H9 (cell line): ENCODE measurements at regions not wholly inside any gene's neighbourhood (a gene's known extent, or its start where the extent isn't known, plus 50 kb on each side); places are given as distances from the start of the nearest gene placed in this dataset.

ENCODE experiments used
- DNase-seq: peaks from one replicate; pipeline ENCODE4 v3.0.0-alpha.2; 2017
- H2AFZ ChIP-seq: one replicate; pipeline ENCODE4 v1.6.1; 2013; ENCODE audit warnings: mild to moderate bottlenecking, low read length, control low read depth, moderate library complexity
- H2AK5ac ChIP-seq: 2 replicates; pipeline ENCODE4 v1.6.1; 2013; ENCODE audit warnings: low read length, control low read depth, mixed read lengths; ENCODE audit not compliant: insufficient read length
- H2BK120ac ChIP-seq: one replicate; pipeline ENCODE4 v1.6.1; 2013; ENCODE audit warnings: low read depth, mild to moderate bottlenecking, low read length, control low read depth, inconsistent platforms; ENCODE audit not compliant: poor library complexity, severe bottlenecking
- H2BK12ac ChIP-seq: 2 replicates; pipeline ENCODE4 v1.6.1; 2013; ENCODE audit warnings: low read length, control low read depth, mixed read lengths, low read depth; ENCODE audit not compliant: insufficient read length
- H2BK15ac ChIP-seq: 2 replicates; pipeline ENCODE4 v1.6.1; 2013; ENCODE audit warnings: low read depth, low read length, control low read depth
- H2BK20ac ChIP-seq: one replicate; pipeline ENCODE4 v1.6.1; 2013; ENCODE audit warnings: low read depth, mild to moderate bottlenecking, low read length, control low read depth, inconsistent platforms; ENCODE audit not compliant: poor library complexity, severe bottlenecking
- H2BK5ac ChIP-seq: 2 replicates; pipeline ENCODE4 v1.6.1; 2013; ENCODE audit warnings: low read length, control low read depth, mixed read lengths; ENCODE audit not compliant: insufficient read length
- H3K14ac ChIP-seq: 2 replicates; pipeline ENCODE4 v1.6.1; 2013; ENCODE audit warnings: low read length, control low read depth; ENCODE audit not compliant: insufficient read depth
- H3K18ac ChIP-seq: 2 replicates; pipeline ENCODE4 v1.6.1; 2013; ENCODE audit warnings: low read depth, mild to moderate bottlenecking, mixed read lengths, low read length, control low read depth; ENCODE audit not compliant: insufficient read length
- H3K23ac ChIP-seq: 2 replicates; pipeline ENCODE4 v1.6.1; 2013; ENCODE audit warnings: low read length, control low read depth, mixed read lengths, low read depth; ENCODE audit not compliant: insufficient read length
- H3K23me2 ChIP-seq: 2 replicates; pipeline ENCODE4 v1.6.1; 2013; ENCODE audit warnings: low read depth, mild to moderate bottlenecking, mixed read lengths, low read length, control low read depth; ENCODE audit not compliant: insufficient read length, poor library complexity, severe bottlenecking
- H3K27ac ChIP-seq: 2 replicates; pipeline ENCODE4 v1.5.1; 2013; ENCODE audit warnings: low read length, control low read depth, mixed read lengths, low read depth; ENCODE audit not compliant: insufficient read length
- H3K27me3 ChIP-seq: 2 replicates; pipeline ENCODE4 v1.6.1; 2013; ENCODE audit warnings: low read length, control low read depth, inconsistent platforms; ENCODE audit not compliant: insufficient read depth
- H3K4ac ChIP-seq: 2 replicates; pipeline ENCODE4 v1.6.1; 2013; ENCODE audit warnings: low read depth, mild to moderate bottlenecking, control low read depth, inconsistent platforms, low read length, moderate library complexity
- H3K4me1 ChIP-seq: 2 replicates; pipeline ENCODE4 v1.6.1; 2013; ENCODE audit warnings: low read length, control low read depth, inconsistent platforms; ENCODE audit not compliant: insufficient read depth
- H3K4me2 ChIP-seq: 2 replicates; pipeline ENCODE4 v1.6.1; 2013; ENCODE audit warnings: low read length, control low read depth, mixed read lengths; ENCODE audit not compliant: insufficient read length, insufficient read depth
- H3K56ac ChIP-seq: 2 replicates; pipeline ENCODE4 v1.6.1; 2013; ENCODE audit warnings: low read depth, mild to moderate bottlenecking, mixed read lengths, low read length, control low read depth; ENCODE audit not compliant: insufficient read length
- H3K79me1 ChIP-seq: 2 replicates; pipeline ENCODE4 v1.6.1; 2013; ENCODE audit warnings: low read depth, mild to moderate bottlenecking, moderate library complexity, low read length, control low read depth, inconsistent platforms; ENCODE audit not compliant: insufficient read depth, poor library complexity, severe bottlenecking
- H3K79me2 ChIP-seq: 2 replicates; pipeline ENCODE4 v1.6.1; 2013; ENCODE audit warnings: low read length, control low read depth, inconsistent platforms; ENCODE audit not compliant: insufficient read depth
- H3K9ac ChIP-seq: 2 replicates; pipeline ENCODE4 v1.6.1; 2013; ENCODE audit warnings: low read length, control low read depth, mixed read lengths; ENCODE audit not compliant: insufficient read length; ENCODE audit errors: extremely low read depth
- H3K9me3 ChIP-seq: one replicate; pipeline ENCODE4 v1.6.1; 2013; ENCODE audit warnings: low read depth, low read length, inconsistent platforms; ENCODE audit not compliant: control insufficient read depth
- H3T11ph ChIP-seq: one replicate; pipeline ENCODE4 v1.6.1; 2013; ENCODE audit warnings: mild to moderate bottlenecking, low read length, control low read depth, inconsistent platforms
- H4K20me1 ChIP-seq: one replicate; pipeline ENCODE4 v1.6.1; 2013; ENCODE audit not compliant: control insufficient read depth, insufficient read length, insufficient read depth
- H4K5ac ChIP-seq: 2 replicates; pipeline ENCODE4 v1.6.1; 2013; ENCODE audit warnings: low read depth, mild to moderate bottlenecking, mixed read lengths, low read length, control low read depth; ENCODE audit not compliant: insufficient read length
- H4K8ac ChIP-seq: replicated peaks from 2 replicates; pipeline ENCODE4 v1.6.1; 2013; ENCODE audit warnings: low read length, control low read depth, mixed read lengths, low read depth; ENCODE audit not compliant: insufficient read length
- H4K91ac ChIP-seq: 2 replicates; pipeline ENCODE4 v1.6.1; 2013; ENCODE audit warnings: low read depth, mild to moderate bottlenecking, moderate library complexity, mixed read lengths, low read length, control low read depth; ENCODE audit not compliant: insufficient read length
- H3K27ac Mint-ChIP-seq, 3 experiments: 2 replicates in 2 of 3; 3 replicates in 1 of 3; pipeline ENCODE4 v1.8.0; 2020 to 2021; ENCODE audit warnings: mixed read lengths in 3 of 3, mild to moderate bottlenecking in 1 of 3, moderate library complexity in 1 of 3
- H3K27me3 Mint-ChIP-seq: 2 replicates; pipeline ENCODE4 v1.8.0; 2021; ENCODE audit warnings: low read depth, mild to moderate bottlenecking, moderate library complexity, mixed read lengths
- H3K36me3 Mint-ChIP-seq, 3 experiments: 2 replicates in 2 of 3; 3 replicates in 1 of 3; pipeline ENCODE4 v1.8.0; 2020 to 2021; ENCODE audit warnings: low read depth in 3 of 3, mixed read lengths in 3 of 3; ENCODE audit not compliant: insufficient read depth in 1 of 3
- H3K4me1 Mint-ChIP-seq, 2 experiments: 2 replicates each; pipeline ENCODE4 v1.8.0; 2020; ENCODE audit warnings: mixed read lengths in 2 of 2
- H3K4me3 Mint-ChIP-seq, 2 experiments: 2 replicates in 1 of 2; 3 replicates in 1 of 2; pipeline ENCODE4 v1.8.0; 2020 to 2021; ENCODE audit warnings: mild to moderate bottlenecking in 2 of 2, mixed read lengths in 2 of 2, moderate library complexity in 1 of 2
- H3K9me3 Mint-ChIP-seq, 2 experiments: 2 replicates in 1 of 2; 3 replicates in 1 of 2; pipeline ENCODE4 v1.8.0; 2020; ENCODE audit warnings: mild to moderate bottlenecking in 2 of 2, mixed read lengths in 2 of 2, moderate library complexity in 1 of 2
- CTCF ChIP-seq: fragments of 200-600 bp; sonication (generic); conservative IDR thresholded peaks from 3 replicates; pipeline ENCODE4 v1.8.0; 2021; ENCODE audit warnings: antibody characterized with exemption, mild to moderate bottlenecking
- WGBS: extraction: QIAGEN DNeasy Blood & Tissue Kit; methylation state at CpG from one replicate; pipeline ENCODE4 v1.1.7; 2013; ENCODE audit warnings: missing lambda C conversion rate, low lambda C conversion rate, mixed read lengths; ENCODE audit not compliant: insufficient read length; ENCODE audit errors: extremely low coverage; 5-methylcytosine and 5-hydroxymethylcytosine counted together

- Histone ChIP-seq H3K23me2 (no peaks in the 10 kb centered on the region), H3K56ac (no peak overlapping the region), H4K91ac (no peak overlapping the region), H3K4ac (no peak overlapping the region), H3K9ac (no peak overlapping the region), H3T11ph (no peak overlapping the region), H3K4me2 (no peak overlapping the region), H4K20me1 (no peaks in the 10 kb centered on the region), H3K18ac (no peak overlapping the region), H4K5ac (no peak overlapping the region), H2AK5ac (no peak overlapping the region), H3K4me1 (no peaks in the 10 kb centered on the region), H2AFZ (no peak overlapping the region), H3K9me3 (no peaks in the 10 kb centered on the region), H3K23ac (no peak overlapping the region), H2BK5ac (no peak overlapping the region), H3K14ac (no peak overlapping the region), H3K27me3 (no peaks in the 10 kb centered on the region), H2BK120ac (no peak overlapping the region), H4K8ac (no peak overlapping the region), H3K79me2 (no peaks in the 10 kb centered on the region), H2BK15ac (no peak overlapping the region), H2BK20ac (no peak overlapping the region), H3K79me1 (no peaks in the 10 kb centered on the region), H2BK12ac (no peak overlapping the region), H3K27ac (no peak overlapping the region)
- Mint-ChIP-seq H3K4me3 (no peak overlapping the region), H3K27ac (no peak overlapping the region), H3K9me3 (peaks cover 16 to 19% of the 10 kb centered on the region in 2 experiments), H3K4me1 (no peaks in the 10 kb centered on the region; a peak in 1 of 4 replicates), H3K36me3 (peaks cover 10 to 26% (median 16%) of the 10 kb centered on the region in 3 experiments), H3K27me3 (no peaks in the 10 kb centered on the region)
- DNase-seq = no peak
- WGBS = no CpG with 5 or more reads among the region's 6 CpGs
- TF ChIP-seq CTCF = peak; percentile 41; the same call in 2 of the 3 replicates
Measured at GRCh38 chr6:11912420-11912819, 99.7 kb upstream of the HIVEP1 start.
